T47D (cell line): ENCODE measurements at regions not wholly inside any gene's neighbourhood (a gene's known extent, or its start where the extent isn't known, plus 50 kb on each side); places are given as distances from the start of the nearest gene placed in this dataset.

Experiments
- DNase-seq, 2 experiments: peaks; one replicate each; pipeline versions ENCODE4 v3.0.0 to v3.0.0-alpha.2; 2011 to 2012; ENCODE audit warnings: low read depth in 1 of 2, low spot score in 1 of 2
- JUND ChIP-seq: IDR thresholded peaks from 2 replicates; pipeline ENCODE4 v1.6.1; 2012; ENCODE audit warnings: low read depth
- in situ Hi-C: cut with HindIII; loops from 2 replicates; pipeline ENCODE4 v1.10.0; 2016; ENCODE audit warnings: low sequenced_read_pairs, low pct_unique_long_range_greater_than_20kb

- TF ChIP-seq JUND, result no peak
- in situ Hi-C loops, result no loop called here
- no peak for DNase-seq
These were observed 661.3 kb upstream of the COBL start for GRCh38 chr7:51977913-51978312.

GRCh38 chr7:51973939-51974338 lies 657.3 kb upstream of the COBL start:
- in situ Hi-C loops, result no loop called here

GRCh38 chr7:51973071-51973470 lies 656.5 kb upstream of the COBL start:
- TF ChIP-seq JUND, result no peak
- in situ Hi-C loops, result no loop called here
- no peak for DNase-seq

More at GRCh38 chr7:51973939-51974338, 657.3 kb upstream of the COBL start:
- no peak for TF ChIP-seq JUND
- DNase-seq, result no peak

- in situ Hi-C loops, result no loop called here
- no peak for DNase-seq
- no peak for TF ChIP-seq JUND
These were observed 654.5 kb upstream of the COBL start for GRCh38 chr7:51970961-51971665.

GRCh38 chr7:51968461-51968860 lies 651.9 kb upstream of the COBL start:
- TF ChIP-seq JUND, result no peak
- in situ Hi-C loops, result no loop called here
- DNase-seq, result no peak

- no peak for DNase-seq
- no peak for TF ChIP-seq JUND
- in situ Hi-C loops, result no loop called here
These were observed 648.8 kb upstream of the COBL start for GRCh38 chr7:51965454-51965853.

GRCh38 chr7:51961804-51962203 lies 645.2 kb upstream of the COBL start:
- in situ Hi-C loops, result no loop called here
- no peak for TF ChIP-seq JUND
- DNase-seq, result no peak

GRCh38 chr7:51950813-51951212 lies 634.2 kb upstream of the COBL start:
- no peak for TF ChIP-seq JUND
- DNase-seq, result no peak
- in situ Hi-C loops, result no loop called here

- no peak for DNase-seq
- in situ Hi-C loops, result no loop called here
- TF ChIP-seq JUND, result no peak
These were observed 633.4 kb upstream of the COBL start for GRCh38 chr7:51949726-51950644.

- in situ Hi-C loops, result no loop called here
- no peak for TF ChIP-seq JUND
- no peak for DNase-seq
These were observed 614.2 kb upstream of the COBL start for GRCh38 chr7:51930834-51931233.

- DNase-seq, result no peak
- in situ Hi-C loops, result no loop called here
- no peak for TF ChIP-seq JUND
These were observed 613.2 kb upstream of the COBL start for GRCh38 chr7:51929818-51930217.

GRCh38 chr7:51927738-51928137 lies 611.1 kb upstream of the COBL start:
- no peak for DNase-seq
- in situ Hi-C loops, result no loop called here
- no peak for TF ChIP-seq JUND

GRCh38 chr7:51918581-51918980 lies 602.0 kb upstream of the COBL start:
- no peak for TF ChIP-seq JUND
- DNase-seq, result no peak
- in situ Hi-C loops, result no loop called here
